Uterus (tissue), 2 donors: ENCODE measurements at regions not wholly inside any gene's neighbourhood (a gene's known extent, or its start where the extent isn't known, plus 50 kb on each side); places are given as distances from the start of the nearest gene placed in this dataset.

Experiments
- POLR2A ChIP-seq, 2 donors: fragments of 450-650 bp; IDR thresholded peaks; one replicate each; pipeline ENCODE4 v1.6.1; 2016; ENCODE audit warnings: antibody characterized with exemption in 2 of 2, mild to moderate bottlenecking in 1 of 2, moderate library complexity in 1 of 2
- TF ChIP-seq, protein P1 (sequence below), 4 experiments: fragments of 200-600 bp in 2 of 4; fragments of 450-650 bp in 2 of 4; sonication (generic) in 2 of 4; IDR thresholded peaks; one replicate each; pipeline ENCODE4 v1.5.1; 2016 to 2019; ENCODE audit warnings: antibody characterized with exemption in 4 of 4, mild to moderate bottlenecking in 2 of 4, moderate library complexity in 1 of 4

GRCh38 chr4:128483816-128484215 is 196.2 kb upstream of the PGRMC2 start:
- TF ChIP-seq, protein P1, sequence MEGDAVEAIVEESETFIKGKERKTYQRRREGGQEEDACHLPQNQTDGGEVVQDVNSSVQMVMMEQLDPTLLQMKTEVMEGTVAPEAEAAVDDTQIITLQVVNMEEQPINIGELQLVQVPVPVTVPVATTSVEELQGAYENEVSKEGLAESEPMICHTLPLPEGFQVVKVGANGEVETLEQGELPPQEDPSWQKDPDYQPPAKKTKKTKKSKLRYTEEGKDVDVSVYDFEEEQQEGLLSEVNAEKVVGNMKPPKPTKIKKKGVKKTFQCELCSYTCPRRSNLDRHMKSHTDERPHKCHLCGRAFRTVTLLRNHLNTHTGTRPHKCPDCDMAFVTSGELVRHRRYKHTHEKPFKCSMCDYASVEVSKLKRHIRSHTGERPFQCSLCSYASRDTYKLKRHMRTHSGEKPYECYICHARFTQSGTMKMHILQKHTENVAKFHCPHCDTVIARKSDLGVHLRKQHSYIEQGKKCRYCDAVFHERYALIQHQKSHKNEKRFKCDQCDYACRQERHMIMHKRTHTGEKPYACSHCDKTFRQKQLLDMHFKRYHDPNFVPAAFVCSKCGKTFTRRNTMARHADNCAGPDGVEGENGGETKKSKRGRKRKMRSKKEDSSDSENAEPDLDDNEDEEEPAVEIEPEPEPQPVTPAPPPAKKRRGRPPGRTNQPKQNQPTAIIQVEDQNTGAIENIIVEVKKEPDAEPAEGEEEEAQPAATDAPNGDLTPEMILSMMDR (IDR thresholded peaks at IDR 0.05): no peak
- no peak for TF ChIP-seq POLR2A (IDR thresholded peaks at IDR 0.05)
